ENCODE measurements at regions not wholly inside any gene's neighbourhood (a gene's known extent, or its start where the extent isn't known, plus 50 kb on each side); places are given as distances from the start of the nearest gene placed in this dataset.

- no peak for DNase-seq (ENCODE audit: low spot score)
These were observed 64.8 kb downstream of the PDCL3 start for GRCh38 chr2:100627330-100628300.

- no peak for DNase-seq (ENCODE audit: low spot score)
These were observed 65.7 kb downstream of the PDCL3 start for GRCh38 chr2:100628506-100628905.

- no peak for DNase-seq (ENCODE audit: low spot score)
These were observed 66.5 kb downstream of the PDCL3 start for GRCh38 chr2:100629309-100629708.

- no peak for DNase-seq (ENCODE audit: low spot score)
These were observed 67.7 kb downstream of the PDCL3 start for GRCh38 chr2:100630473-100630977.

GRCh38 chr2:100632037-100632436, 69.2 kb downstream of the PDCL3 start:
- DNase-seq (ENCODE audit: low spot score), result no peak

- no peak for DNase-seq (ENCODE audit: low spot score)
These were observed 70.0 kb downstream of the PDCL3 start for GRCh38 chr2:100632759-100633158.

GRCh38 chr2:100639588-100640390, 77.0 kb downstream of the PDCL3 start:
- no peak for DNase-seq (ENCODE audit: low spot score)

- no peak for DNase-seq (ENCODE audit: low spot score)
These were observed 77.8 kb downstream of the PDCL3 start for GRCh38 chr2:100640431-100641124.

GRCh38 chr2:100641125-100641435, 78.3 kb downstream of the PDCL3 start:
- no peak for DNase-seq (ENCODE audit: low spot score)

GRCh38 chr2:100642425-100642824, 79.6 kb downstream of the PDCL3 start:
- no peak for DNase-seq (ENCODE audit: low spot score)

- DNase-seq (ENCODE audit: low spot score), result no peak
These were observed 80.7 kb downstream of the PDCL3 start for GRCh38 chr2:100643467-100643866.

GRCh38 chr2:100643906-100644501, 81.2 kb downstream of the PDCL3 start:
- DNase-seq (ENCODE audit: low spot score), result no peak

GRCh38 chr2:100645695-100646429, 83.1 kb downstream of the PDCL3 start:
- DNase-seq (ENCODE audit: low spot score), result peak; percentile 5

- no peak for DNase-seq (ENCODE audit: low spot score)
These were observed 84.9 kb downstream of the PDCL3 start for GRCh38 chr2:100647709-100648108.

GRCh38 chr2:100650151-100650550, 87.4 kb downstream of the PDCL3 start:
- no peak for DNase-seq (ENCODE audit: low spot score)

- DNase-seq (ENCODE audit: low spot score), result no peak
These were observed 90.7 kb downstream of the PDCL3 start for GRCh38 chr2:100653449-100654035.

GRCh38 chr2:100654611-100655010, 91.8 kb downstream of the PDCL3 start:
- DNase-seq (ENCODE audit: low spot score), result no peak

GRCh38 chr2:100655446-100655845, 92.7 kb downstream of the PDCL3 start:
- no peak for DNase-seq (ENCODE audit: low spot score)

GRCh38 chr2:100655936-100656534, 93.2 kb downstream of the PDCL3 start:
- no peak for DNase-seq (ENCODE audit: low spot score)

- no peak for DNase-seq (ENCODE audit: low spot score)
These were observed 95.2 kb downstream of the PDCL3 start for GRCh38 chr2:100658017-100658416.
